PFSK-1 (cell line): ENCODE measurements at regions not wholly inside any gene's neighbourhood (a gene's known extent, or its start where the extent isn't known, plus 50 kb on each side); places are given as distances from the start of the nearest gene placed in this dataset.

Experiments
- FOXP2 ChIP-seq: optimal IDR thresholded peaks from 2 replicates; pipeline ENCODE3; 2011; ENCODE audit warnings: borderline replicate concordance, control low read depth, inconsistent platforms; ENCODE audit not compliant: insufficient read depth; ENCODE audit errors: extremely low read length, extremely low read depth
- POLR2AphosphoS5 ChIP-seq: IDR thresholded peaks from 2 replicates; pipeline ENCODE4 v1.6.1; 2012; ENCODE audit warnings: low read depth, mild to moderate bottlenecking, control low read depth, low read length, moderate library complexity
- REST ChIP-seq, 2 experiments: IDR thresholded peaks; 2 replicates each; pipeline versions ENCODE4 v1.6.1 to v1.8.0; 2011 to 2012; ENCODE audit warnings: low read depth in 2 of 2, low read length in 2 of 2, control low read depth in 1 of 2, inconsistent platforms in 1 of 2, mild to moderate bottlenecking in 1 of 2, moderate library complexity in 1 of 2; ENCODE audit not compliant: insufficient read depth in 1 of 2
- SIN3A ChIP-seq: IDR thresholded peaks from 2 replicates; pipeline ENCODE4 v1.6.1; 2012; ENCODE audit warnings: mild to moderate bottlenecking, low read length, moderate library complexity, borderline replicate concordance; ENCODE audit not compliant: insufficient read depth
- TAF1 ChIP-seq: IDR thresholded peaks from 2 replicates; pipeline ENCODE4 v1.6.1; 2012; ENCODE audit warnings: low read length, control low read depth, borderline replicate concordance; ENCODE audit not compliant: insufficient read depth

- TF ChIP-seq SIN3A (no peak), POLR2AphosphoS5 (no peak), FOXP2 (no peak), REST (IDR thresholded peaks at IDR 0.05; ENCODE audit: insufficient read depth in 1 of 2, low read depth in 2 of 2, low read length in 2 of 2) (no peak), TAF1 (no peak)
These were observed 160.0 kb upstream of the TMEM229A start for GRCh38 chr7:124192885-124193284.

GRCh38 chr7:124191713-124192112 lies 158.8 kb upstream of the TMEM229A start:
- TF ChIP-seq TAF1 (no peak), REST (IDR thresholded peaks at IDR 0.05; ENCODE audit: insufficient read depth in 1 of 2, low read depth in 2 of 2, low read length in 2 of 2) (no peak), POLR2AphosphoS5 (no peak)

- TF ChIP-seq REST (IDR thresholded peaks at IDR 0.05; ENCODE audit: insufficient read depth in 1 of 2, low read depth in 2 of 2, low read length in 2 of 2) (no peak), FOXP2 (no peak), POLR2AphosphoS5 (no peak), SIN3A (no peak), TAF1 (no peak)
These were observed 158.2 kb upstream of the TMEM229A start for GRCh38 chr7:124191030-124191429.

- TF ChIP-seq TAF1 (no peak), FOXP2 (no peak), REST (IDR thresholded peaks at IDR 0.05; ENCODE audit: insufficient read depth in 1 of 2, low read depth in 2 of 2, low read length in 2 of 2) (no peak), POLR2AphosphoS5 (no peak), SIN3A (no peak)
These were observed 155.7 kb upstream of the TMEM229A start for GRCh38 chr7:124188576-124188975.

GRCh38 chr7:124187962-124188361 lies 155.1 kb upstream of the TMEM229A start:
- TF ChIP-seq FOXP2 = no peak
- TF ChIP-seq TAF1 = no peak
- TF ChIP-seq REST (IDR thresholded peaks at IDR 0.05; ENCODE audit: insufficient read depth in 1 of 2, low read depth in 2 of 2, low read length in 2 of 2) = no peak
- TF ChIP-seq POLR2AphosphoS5 = no peak
- no peak for TF ChIP-seq SIN3A
